CD14-positive monocyte (primary cell): ENCODE measurements at regions not wholly inside any gene's neighbourhood (a gene's known extent, or its start where the extent isn't known, plus 50 kb on each side); places are given as distances from the start of the nearest gene placed in this dataset.

Experiments used
- DNase-seq, 3 donors: peaks; one replicate each; pipeline ENCODE4 v3.0.0-alpha.2; 2011 to 2022
- H2AFZ ChIP-seq: 2 replicates; pipeline ENCODE4 v1.6.0; 2012; ENCODE audit warnings: mild to moderate bottlenecking, low read depth, low read length, inconsistent platforms; ENCODE audit not compliant: insufficient read depth, poor library complexity, severe bottlenecking
- H3K27ac ChIP-seq, 2 donors: 1 replicate in 1 of 2; 2 replicates in 1 of 2; pipeline ENCODE4 v1.5.1; 2012 to 2013; ENCODE audit warnings: low read length in 2 of 2, control low read depth in 1 of 2, inconsistent platforms in 1 of 2, low read depth in 1 of 2, mild to moderate bottlenecking in 1 of 2
- H3K27me3 ChIP-seq, 2 donors: one replicate each; pipeline versions ENCODE4 v1.6.0 to v1.6.1; 2011 to 2013; ENCODE audit warnings: low read length in 2 of 2; ENCODE audit not compliant: control insufficient read depth in 2 of 2, insufficient read depth in 2 of 2
- H3K36me3 ChIP-seq, 2 donors: replicated peaks in 1 of 2; 1 replicate in 1 of 2; 2 replicates in 1 of 2; pipeline versions ENCODE4 v1.5.1 to v1.6.1; 2012 to 2013; ENCODE audit warnings: low read length in 2 of 2, control low read depth in 1 of 2, inconsistent platforms in 1 of 2, mild to moderate bottlenecking in 1 of 2; ENCODE audit not compliant: insufficient read depth in 2 of 2, control insufficient read depth in 1 of 2
- H3K4me1 ChIP-seq, 2 donors: 1 replicate in 1 of 2; 2 replicates in 1 of 2; pipeline versions ENCODE4 v1.5.1 to v1.6.1; 2012 to 2013; ENCODE audit warnings: low read length in 2 of 2, control low read depth in 1 of 2, inconsistent platforms in 1 of 2, mild to moderate bottlenecking in 1 of 2, moderate library complexity in 1 of 2; ENCODE audit not compliant: insufficient read depth in 2 of 2, control insufficient read depth in 1 of 2
- H3K4me2 ChIP-seq: replicated peaks from 2 replicates; pipeline ENCODE3; 2012; ENCODE audit warnings: low read length, moderate library complexity, mild to moderate bottlenecking; ENCODE audit not compliant: poor library complexity, severe bottlenecking; ENCODE audit errors: extremely low read depth
- H3K4me3 ChIP-seq, 3 experiments: fragments of 200-600 bp in 1 of 3; sonication (generic) in 1 of 3; replicated peaks in 1 of 3; 1 replicate in 2 of 3; 2 replicates in 1 of 3; pipeline ENCODE4 v1.5.1; 2011 to 2013; ENCODE audit warnings: low read length in 3 of 3, mild to moderate bottlenecking in 3 of 3, control low read depth in 2 of 3, low read depth in 2 of 3, inconsistent platforms in 1 of 3, moderate library complexity in 1 of 3
- H3K79me2 ChIP-seq: 2 replicates; pipeline ENCODE4 v1.6.0; 2012; ENCODE audit warnings: mild to moderate bottlenecking, control low read depth, inconsistent platforms, low read length, moderate library complexity; ENCODE audit not compliant: insufficient read depth
- H3K9ac ChIP-seq: 2 replicates; pipeline ENCODE4 v1.6.0; 2017; ENCODE audit warnings: low read length, mild to moderate bottlenecking; ENCODE audit not compliant: insufficient read depth, poor library complexity, severe bottlenecking
- H3K9me3 ChIP-seq, 2 donors: replicated peaks in 1 of 2; 1 replicate in 1 of 2; 2 replicates in 1 of 2; pipeline versions ENCODE4 v1.5.1 to v1.6.1; 2012 to 2013; ENCODE audit warnings: low read length in 2 of 2, control low read depth in 1 of 2; ENCODE audit not compliant: control insufficient read depth in 1 of 2, insufficient read depth in 1 of 2
- H4K20me1 ChIP-seq: 2 replicates; pipeline ENCODE4 v1.6.0; 2012; ENCODE audit warnings: mild to moderate bottlenecking, low read length, control low read depth, moderate library complexity; ENCODE audit not compliant: insufficient read depth
- H3K27ac Mint-ChIP-seq, 7 donors: one replicate each; pipeline ENCODE4 v1.8.0; 2020; ENCODE audit warnings: mild to moderate bottlenecking in 7 of 7, mixed read lengths in 7 of 7, moderate library complexity in 6 of 7, inconsistent platforms in 2 of 7
- H3K27me3 Mint-ChIP-seq, 3 donors: one replicate each; pipeline ENCODE4 v1.8.0; 2021 to 2022; ENCODE audit warnings: low read depth in 3 of 3, mild to moderate bottlenecking in 3 of 3, mixed read lengths in 3 of 3, moderate library complexity in 3 of 3, inconsistent platforms in 1 of 3
- H3K36me3 Mint-ChIP-seq, 2 donors: one replicate each; pipeline ENCODE4 v1.8.0; 2020; ENCODE audit warnings: mixed read lengths in 2 of 2, inconsistent platforms in 1 of 2, mild to moderate bottlenecking in 1 of 2
- H3K4me1 Mint-ChIP-seq: one replicate; pipeline ENCODE4 v1.8.0; 2020; ENCODE audit warnings: mild to moderate bottlenecking, mixed read lengths
- H3K4me3 Mint-ChIP-seq, 2 donors: one replicate each; pipeline ENCODE4 v1.8.0; 2020; ENCODE audit warnings: mild to moderate bottlenecking in 2 of 2, mixed read lengths in 2 of 2, moderate library complexity in 1 of 2
- H3K9me3 Mint-ChIP-seq, 7 donors: one replicate each; pipeline ENCODE4 v1.8.0; 2020 to 2022; ENCODE audit warnings: mixed read lengths in 7 of 7, mild to moderate bottlenecking in 6 of 7, moderate library complexity in 6 of 7, inconsistent platforms in 2 of 7
- CTCF ChIP-seq: fragments of 200-600 bp; IDR thresholded peaks from one replicate; pipeline ENCODE4 v1.8.0; 2022; ENCODE audit warnings: antibody characterized with exemption, mild to moderate bottlenecking
- WGBS: methylation state at CpG from one replicate; pipeline ENCODE4 v1.1.5; 2013; ENCODE audit warnings: missing lambda C conversion rate; ENCODE audit not compliant: insufficient coverage; 5-methylcytosine and 5-hydroxymethylcytosine counted together
- intact Hi-C, 2 donors: fragments of 100-400 bp; cut with micrococcal nuclease; formaldehyde crosslinking; loops; one replicate each; pipeline versions ENCODE4 v1.15.0 to v1.15.1; 2023

GRCh38 chr4:79679859-79680258, 271.8 kb upstream of the GK2 start:
- no peak overlapping the region for H3K4me3 ChIP-seq
- no peaks in the 10 kb centered on the region for H3K36me3 ChIP-seq
- no peak for DNase-seq
- no peaks in the 10 kb centered on the region for H3K79me2 ChIP-seq
- TF ChIP-seq CTCF: no peak
- Mint-ChIP-seq H3K9me3 (peaks cover 0 to 4% (median 2%) of the 10 kb centered on the region in 7 donors), H3K27ac (no peak overlapping the region), H3K27me3 (no peaks in the 10 kb centered on the region), H3K36me3 (no peaks in the 10 kb centered on the region), H3K4me3 (no peak overlapping the region), H3K4me1 (no peaks in the 10 kb centered on the region)
- no peaks in the 10 kb centered on the region for H3K4me1 ChIP-seq
- no peak overlapping the region for H3K9ac ChIP-seq
- no peaks in the 10 kb centered on the region for H4K20me1 ChIP-seq
- H3K9me3 ChIP-seq: no peaks in the 10 kb centered on the region
- WGBS: 86% methylated on average over 1 of the region's 1 CpG
- no peak overlapping the region for H2AFZ ChIP-seq
- no peaks in the 10 kb centered on the region for H3K27me3 ChIP-seq
- no peak overlapping the region for H3K27ac ChIP-seq
- intact Hi-C loops: no loop called here
- no peak overlapping the region for H3K4me2 ChIP-seq

- no peak overlapping the region for H3K27ac Mint-ChIP-seq
- H3K4me2 ChIP-seq: no peak overlapping the region
- H3K27me3 Mint-ChIP-seq: no peaks in the 10 kb centered on the region
- peaks cover 0 to 3% (median 2%) of the 10 kb centered on the region in 7 donors for H3K9me3 Mint-ChIP-seq
- H3K36me3 Mint-ChIP-seq: no peaks in the 10 kb centered on the region
- WGBS: 41% methylated on average over 2 of the region's 4 CpGs
- no peak overlapping the region for H3K27ac ChIP-seq
- H3K4me3 Mint-ChIP-seq: no peak overlapping the region
- no peak for TF ChIP-seq CTCF
- intact Hi-C loops: no loop called here
- no peaks in the 10 kb centered on the region for H3K4me1 ChIP-seq
- no peak for DNase-seq
- H3K36me3 ChIP-seq: no peaks in the 10 kb centered on the region
- H3K9ac ChIP-seq: no peak overlapping the region
- no peak overlapping the region for H2AFZ ChIP-seq
- no peak overlapping the region for H3K4me3 ChIP-seq
- no peaks in the 10 kb centered on the region for H3K79me2 ChIP-seq
- H3K9me3 ChIP-seq: no peaks in the 10 kb centered on the region
- no peaks in the 10 kb centered on the region for H3K4me1 Mint-ChIP-seq
- H4K20me1 ChIP-seq: no peaks in the 10 kb centered on the region
- H3K27me3 ChIP-seq: no peaks in the 10 kb centered on the region
Measured at GRCh38 chr4:79678472-79679202, 270.6 kb upstream of the GK2 start.
